Heart right ventricle (tissue), 16 donors: ENCODE measurements at regions not wholly inside any gene's neighbourhood (a gene's known extent, or its start where the extent isn't known, plus 50 kb on each side); places are given as distances from the start of the nearest gene placed in this dataset.

Source experiments
- ATAC-seq, 8 donors: fragments of 200-7000 bp; cut with Tn5 transposase; one replicate each; pipeline ENCODE4 v1.9.1; 2020; ENCODE audit warnings: mild to moderate bottlenecking in 8 of 8, moderate library complexity in 8 of 8, moderate number of reproducible peaks in 1 of 8
- DNase-seq, 2 donors: peaks; one replicate each; pipeline ENCODE4 v3.0.0-alpha.2; 2020
- H3K27ac ChIP-seq, 10 donors: fragments of 200-600 bp; sonication (generic) in 2 of 10; one replicate each; pipeline versions ENCODE4 v1.5.0 to v1.8.0; 2020 to 2022; ENCODE audit warnings: mild to moderate bottlenecking in 3 of 10
- H3K27me3 ChIP-seq, 7 donors: fragments of 200-600 bp; one replicate each; pipeline ENCODE4 v1.8.0; 2021 to 2022; ENCODE audit warnings: mild to moderate bottlenecking in 2 of 7
- H3K36me3 ChIP-seq, 9 donors: fragments of 200-600 bp; sonication (generic) in 1 of 9; one replicate each; pipeline versions ENCODE4 v1.5.0 to v1.8.0; 2020 to 2022; ENCODE audit warnings: mild to moderate bottlenecking in 2 of 9
- H3K4me1 ChIP-seq, 9 donors: fragments of 200-600 bp; sonication (generic) in 1 of 9; one replicate each; pipeline versions ENCODE4 v1.5.0 to v1.8.0; 2020 to 2022; ENCODE audit warnings: mild to moderate bottlenecking in 4 of 9
- H3K4me3 ChIP-seq, 10 donors: fragments of 200-600 bp; sonication (generic) in 2 of 10; one replicate each; pipeline versions ENCODE4 v1.5.0 to v1.8.0; 2020 to 2022; ENCODE audit warnings: mild to moderate bottlenecking in 7 of 10, moderate library complexity in 2 of 10
- H3K9me3 ChIP-seq, 11 donors: fragments of 200-600 bp in 10 of 11; sonication (generic) in 2 of 11; one replicate each; pipeline versions ENCODE4 v1.5.0 to v1.8.0; 2013 to 2022; ENCODE audit warnings: mild to moderate bottlenecking in 2 of 11, control low read depth in 1 of 11, moderate library complexity in 1 of 11
- WGBS, 2 donors: extraction: QIAGEN DNeasy Blood & Tissue Kit; methylation state at CpG; one replicate each; pipeline ENCODE4 v1.1.7; 2013; ENCODE audit warnings: inconsistent platforms in 1 of 2; 5-methylcytosine and 5-hydroxymethylcytosine counted together
- intact Hi-C, 10 donors: fragments of 100-400 bp; cut with DNase I; formaldehyde crosslinking; loops; one replicate each; pipeline versions ENCODE4 v1.11.1 to v1.14.2; 2022
- TF ChIP-seq, protein P1 (sequence below), 9 donors: fragments of 200-600 bp; sonication (generic) in 2 of 9; IDR thresholded peaks; one replicate each; pipeline versions ENCODE4 v1.5.0 to v1.8.0; 2021 to 2022; ENCODE audit warnings: antibody characterized with exemption in 9 of 9, mild to moderate bottlenecking in 5 of 9, moderate library complexity in 1 of 9
- donor health status: Arrhythmogenic right ventricular cardiomyopathy.
- donor health status: ischemic (EF 13 %, LVEDD 7.1; RV severe dilation, severe dysfunction).
- donor health status: healthy with polysubstance abuse.
- donor health status: DM: no; HTN: yes; CAD: no.
- donor health status: DM: no; HTN: no; CAD: no.
- donor health status: ischemic (EF 25% LVEDD 6.9; RV normal size, moderate dysfunction).
- donor health status: ischemic (EF 25% LVEDD 5.7; RV mildly dilated, moderate dysfunction).
- donor health status: healthy.
- donor health status: DM: yes; HTN: yes; CAD: no.
- donor health status: Ischemic cardiomyopathy.
- donor health status: ischemic (EF 35%, LVEDD 5.7; RV mildly dilated, moderate dysfunction).
- donor health status: nonischemic (EF 11% LVEDD 7.7; RV severe dilation, severe dysfunction).
- donor health status: DM: yes; HTN: yes; CAD: no.
- donor health status: PGD.
- donor health status: ischemic (EF 29% LVEDD 5.4; RV normal size, mild dysfunction).
- donor health status: nonischemic (EF 23%, LVEDD 6.1; RV moderate dilation, normal function).

GRCh38 chr5:54756301-54756700 is 229.1 kb downstream of the ESM1 start:
- peaks cover 0 to 33% (median 9%) of the 10 kb centered on the region in 9 donors for H3K4me1 ChIP-seq
- no peak overlapping the region for H3K27ac ChIP-seq
- DNase-seq (no peak), ATAC-seq (no peak)
- H3K27me3 ChIP-seq = no peaks in the 10 kb centered on the region
- no peak overlapping the region for H3K4me3 ChIP-seq
- 84 to 90% methylated on average over 4 of the region's 4 CpGs for WGBS, 2 donors
- no peaks in the 10 kb centered on the region for H3K9me3 ChIP-seq
- no peaks in the 10 kb centered on the region for H3K36me3 ChIP-seq
- intact Hi-C loops = no loop called here
- TF ChIP-seq, protein P1, sequence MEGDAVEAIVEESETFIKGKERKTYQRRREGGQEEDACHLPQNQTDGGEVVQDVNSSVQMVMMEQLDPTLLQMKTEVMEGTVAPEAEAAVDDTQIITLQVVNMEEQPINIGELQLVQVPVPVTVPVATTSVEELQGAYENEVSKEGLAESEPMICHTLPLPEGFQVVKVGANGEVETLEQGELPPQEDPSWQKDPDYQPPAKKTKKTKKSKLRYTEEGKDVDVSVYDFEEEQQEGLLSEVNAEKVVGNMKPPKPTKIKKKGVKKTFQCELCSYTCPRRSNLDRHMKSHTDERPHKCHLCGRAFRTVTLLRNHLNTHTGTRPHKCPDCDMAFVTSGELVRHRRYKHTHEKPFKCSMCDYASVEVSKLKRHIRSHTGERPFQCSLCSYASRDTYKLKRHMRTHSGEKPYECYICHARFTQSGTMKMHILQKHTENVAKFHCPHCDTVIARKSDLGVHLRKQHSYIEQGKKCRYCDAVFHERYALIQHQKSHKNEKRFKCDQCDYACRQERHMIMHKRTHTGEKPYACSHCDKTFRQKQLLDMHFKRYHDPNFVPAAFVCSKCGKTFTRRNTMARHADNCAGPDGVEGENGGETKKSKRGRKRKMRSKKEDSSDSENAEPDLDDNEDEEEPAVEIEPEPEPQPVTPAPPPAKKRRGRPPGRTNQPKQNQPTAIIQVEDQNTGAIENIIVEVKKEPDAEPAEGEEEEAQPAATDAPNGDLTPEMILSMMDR (IDR thresholded peaks at IDR 0.05) = no peak

DNA sequence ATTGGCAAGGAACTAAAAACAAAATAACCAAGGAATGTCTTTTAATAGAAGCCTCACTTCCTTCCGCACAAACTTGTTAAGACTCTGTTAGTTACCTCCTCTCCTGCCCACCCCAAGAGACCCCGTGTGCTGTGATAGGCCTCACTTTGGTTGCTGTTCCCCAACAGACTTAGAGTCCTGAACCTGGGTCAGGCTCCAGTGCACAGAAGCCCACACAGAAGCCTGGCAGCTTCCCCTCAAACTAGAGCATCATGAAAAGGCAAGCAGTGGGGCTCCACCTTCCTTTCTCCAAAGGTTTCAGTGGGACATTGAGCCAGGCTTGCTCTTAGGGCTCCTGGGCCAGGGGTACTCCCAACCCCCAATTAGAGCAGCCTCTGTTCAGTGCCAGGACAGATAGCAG is 230.5 kb downstream of the ESM1 start:
- H3K27me3 ChIP-seq = no peaks in the 10 kb centered on the region
- ATAC-seq (no peak), DNase-seq (no peak)
- intact Hi-C loops = no loop called here
- peaks cover 0 to 22% (median 3%) of the 10 kb centered on the region in 9 donors for H3K4me1 ChIP-seq
- no peaks in the 10 kb centered on the region for H3K36me3 ChIP-seq
- TF ChIP-seq, protein P1 (IDR thresholded peaks at IDR 0.05) = no peak
- H3K4me3 ChIP-seq = no peak overlapping the region
- no peak overlapping the region for H3K27ac ChIP-seq
- no peaks in the 10 kb centered on the region for H3K9me3 ChIP-seq
- WGBS, 2 donors = 80% methylated on average over 2 of the region's 2 CpGs

- WGBS, 2 donors = 93 to 94% methylated on average over 7 of the region's 7 CpGs
- Histone ChIP-seq H3K4me3 (no peak overlapping the region), H3K27ac (no peak overlapping the region), H3K4me1 (peaks cover 0 to 20% (median 3%) of the 10 kb centered on the region in 9 donors), H3K27me3 (no peaks in the 10 kb centered on the region), H3K9me3 (no peaks in the 10 kb centered on the region), H3K36me3 (no peaks in the 10 kb centered on the region)
- TF ChIP-seq, protein P1 (IDR thresholded peaks at IDR 0.05) = no peak
- intact Hi-C loops = no loop called here
- no peak for DNase-seq
- ATAC-seq = no peak
Observed at GRCh38 chr5:54754420-54754819, 231.0 kb downstream of the ESM1 start.

DNA sequence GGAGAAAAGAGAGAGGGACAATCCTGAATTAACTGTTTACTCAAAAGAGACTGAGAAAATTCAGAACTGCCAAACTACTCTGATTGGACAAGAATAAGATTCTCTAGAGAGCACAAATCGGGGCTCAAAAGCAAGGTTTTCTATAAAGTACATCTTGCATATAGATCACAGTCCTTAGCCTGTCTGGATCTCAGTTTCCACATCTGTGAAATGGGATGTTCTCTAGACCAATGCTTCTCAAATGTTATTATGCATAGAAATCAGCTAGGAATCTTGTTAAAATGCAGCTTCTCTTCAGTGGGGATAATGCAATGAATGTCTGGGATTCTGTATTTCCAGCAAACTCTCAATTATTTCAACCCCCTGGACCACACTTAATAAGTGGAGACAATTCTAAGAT is 231.6 kb downstream of the ESM1 start:
- ATAC-seq (no peak), DNase-seq (no peak)
- 95 to 96% methylated on average over 1 of the region's 1 CpG for WGBS, 2 donors
- Histone ChIP-seq H3K36me3 (no peaks in the 10 kb centered on the region), H3K4me1 (peaks cover 0 to 18% (median 3%) of the 10 kb centered on the region in 9 donors), H3K4me3 (no peak overlapping the region), H3K9me3 (no peaks in the 10 kb centered on the region), H3K27ac (peak overlapping the region in 1 of 10 donors; percentile 62), H3K27me3 (no peaks in the 10 kb centered on the region)
- intact Hi-C loops = no loop called here
- TF ChIP-seq, protein P1 (IDR thresholded peaks at IDR 0.05) = no peak
